Keratinocyte (primary cell): ENCODE measurements at regions not wholly inside any gene's neighbourhood (a gene's known extent, or its start where the extent isn't known, plus 50 kb on each side); places are given as distances from the start of the nearest gene placed in this dataset.

Experiments
- DNase-seq: peaks from one replicate; pipeline ENCODE4 v3.0.0-alpha.2; 2011; ENCODE audit warnings: low read depth, missing footprints, low spot score
- FAIRE-seq: peaks from 2 replicates; lab custom pipeline; 2011; peaks lifted over from hg19 to GRCh38; lab: Jason Lieb, UNC
- H2AFZ ChIP-seq: 2 replicates; pipeline ENCODE4 v1.6.0; 2012; ENCODE audit warnings: low read length, control low read depth, inconsistent platforms; ENCODE audit not compliant: control insufficient read depth
- H3K27ac ChIP-seq: 2 replicates; pipeline ENCODE4 v1.5.1; 2011; ENCODE audit warnings: low read length; ENCODE audit not compliant: control insufficient read depth, insufficient read depth
- H3K27me3 ChIP-seq: 3 replicates; pipeline ENCODE4 v1.6.0; 2011; ENCODE audit warnings: low read length; ENCODE audit not compliant: control insufficient read depth, insufficient read depth; ENCODE audit errors: extremely low read depth
- H3K36me3 ChIP-seq, 2 experiments: 2 replicates in 1 of 2; 3 replicates in 1 of 2; pipeline ENCODE4 v1.5.1; 2011; ENCODE audit warnings: low read length in 2 of 2, mild to moderate bottlenecking in 1 of 2; ENCODE audit not compliant: control insufficient read depth in 2 of 2, insufficient read depth in 2 of 2; ENCODE audit errors: extremely low read depth in 1 of 2
- H3K4me1 ChIP-seq: 3 replicates; pipeline ENCODE4 v1.5.1; 2011; ENCODE audit warnings: low read length; ENCODE audit not compliant: control insufficient read depth, insufficient read depth; ENCODE audit errors: extremely low read depth
- H3K4me2 ChIP-seq: 3 replicates; pipeline ENCODE4 v1.6.0; 2011; ENCODE audit warnings: low read depth, low read length; ENCODE audit not compliant: control insufficient read depth, insufficient read depth; ENCODE audit errors: extremely low read depth
- H3K4me3 ChIP-seq, 3 experiments: fragments of 200-600 bp in 1 of 3; sonication (generic) in 1 of 3; 2 replicates in 2 of 3; 3 replicates in 1 of 3; pipeline ENCODE4 v1.5.1; 2011 to 2016; ENCODE audit warnings: low read length in 3 of 3, mild to moderate bottlenecking in 3 of 3, control low read depth in 2 of 3, inconsistent platforms in 1 of 3, low read depth in 1 of 3, mixed read lengths in 1 of 3, mixed run types in 1 of 3, moderate library complexity in 1 of 3; ENCODE audit not compliant: control insufficient read depth in 2 of 3, insufficient read depth in 2 of 3; ENCODE audit errors: extremely low read depth in 1 of 3
- H3K79me2 ChIP-seq: 2 replicates; pipeline ENCODE4 v1.6.0; 2012; ENCODE audit warnings: low read length; ENCODE audit not compliant: control insufficient read depth, insufficient read depth
- H3K9ac ChIP-seq: 3 replicates; pipeline ENCODE4 v1.6.0; 2011; ENCODE audit warnings: low read length; ENCODE audit not compliant: control insufficient read depth, insufficient read depth; ENCODE audit errors: extremely low read depth
- H3K9me1 ChIP-seq: 3 replicates; pipeline ENCODE4 v1.6.0; 2011; ENCODE audit warnings: low read length; ENCODE audit not compliant: control insufficient read depth, insufficient read depth; ENCODE audit errors: extremely low read depth
- H3K9me3 ChIP-seq: 2 replicates; pipeline ENCODE4 v1.5.1; 2012; ENCODE audit warnings: low read depth, low read length; ENCODE audit not compliant: control insufficient read depth
- H4K20me1 ChIP-seq: 3 replicates; pipeline ENCODE4 v1.6.0; 2011; ENCODE audit warnings: low read length; ENCODE audit not compliant: control insufficient read depth, insufficient read depth; ENCODE audit errors: extremely low read depth
- EZH2 ChIP-seq: IDR thresholded peaks from one replicate; pipeline ENCODE4 v1.6.1; 2012; ENCODE audit warnings: inconsistent platforms, mild to moderate bottlenecking, low read length, moderate library complexity
- dilution Hi-C: fragments of 300-500 bp; cut with MboI; formaldehyde crosslinking; loops from one replicate; pipeline ENCODE4 v1.7.0; 2020; ENCODE audit warnings: low sequenced_read_pairs; ENCODE audit not compliant: extremely low pct_ligation_motif_present
- TF ChIP-seq, protein P1 (sequence below), 3 experiments: IDR thresholded peaks in 1 of 3; conservative IDR thresholded peaks in 1 of 3; optimal IDR thresholded peaks in 1 of 3; 2 replicates in 2 of 3; 3 replicates in 1 of 3; pipeline versions ENCODE3 to v1.5.1; 2011; ENCODE audit warnings: low read length in 3 of 3, mild to moderate bottlenecking in 3 of 3, moderate library complexity in 2 of 3, control low read depth in 1 of 3, inconsistent platforms in 1 of 3; ENCODE audit not compliant: insufficient read depth in 2 of 3; ENCODE audit errors: extremely low read depth in 1 of 3

DNA sequence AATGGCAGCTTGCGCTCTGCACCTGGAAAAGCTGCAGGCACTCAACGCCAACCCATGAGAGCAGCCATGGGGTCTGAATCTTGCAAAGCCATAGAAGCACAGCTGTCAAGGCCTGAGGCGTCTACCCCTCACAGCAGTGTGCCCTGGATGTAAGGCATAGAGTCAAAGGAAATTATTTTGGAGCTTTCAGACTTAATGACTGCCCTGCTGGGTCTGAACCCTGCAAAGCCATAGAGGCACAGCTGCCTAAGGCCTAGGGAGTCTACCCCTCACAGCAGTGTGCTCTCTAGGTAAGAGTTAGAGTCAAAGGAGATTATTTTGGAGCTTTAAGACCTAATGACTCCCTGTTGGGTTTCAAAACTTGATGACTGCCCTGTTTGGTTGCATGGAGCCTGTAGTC is 706.9 kb upstream of the VSTM2A start:
- FAIRE-seq, result no peak
- H3K4me2 ChIP-seq, result no peak overlapping the region
- TF ChIP-seq, protein P1, sequence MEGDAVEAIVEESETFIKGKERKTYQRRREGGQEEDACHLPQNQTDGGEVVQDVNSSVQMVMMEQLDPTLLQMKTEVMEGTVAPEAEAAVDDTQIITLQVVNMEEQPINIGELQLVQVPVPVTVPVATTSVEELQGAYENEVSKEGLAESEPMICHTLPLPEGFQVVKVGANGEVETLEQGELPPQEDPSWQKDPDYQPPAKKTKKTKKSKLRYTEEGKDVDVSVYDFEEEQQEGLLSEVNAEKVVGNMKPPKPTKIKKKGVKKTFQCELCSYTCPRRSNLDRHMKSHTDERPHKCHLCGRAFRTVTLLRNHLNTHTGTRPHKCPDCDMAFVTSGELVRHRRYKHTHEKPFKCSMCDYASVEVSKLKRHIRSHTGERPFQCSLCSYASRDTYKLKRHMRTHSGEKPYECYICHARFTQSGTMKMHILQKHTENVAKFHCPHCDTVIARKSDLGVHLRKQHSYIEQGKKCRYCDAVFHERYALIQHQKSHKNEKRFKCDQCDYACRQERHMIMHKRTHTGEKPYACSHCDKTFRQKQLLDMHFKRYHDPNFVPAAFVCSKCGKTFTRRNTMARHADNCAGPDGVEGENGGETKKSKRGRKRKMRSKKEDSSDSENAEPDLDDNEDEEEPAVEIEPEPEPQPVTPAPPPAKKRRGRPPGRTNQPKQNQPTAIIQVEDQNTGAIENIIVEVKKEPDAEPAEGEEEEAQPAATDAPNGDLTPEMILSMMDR (optimal IDR thresholded peaks at IDR 0.05 in 1 of 3, IDR thresholded peaks at IDR 0.05 in 1 of 3, conservative IDR thresholded peaks at IDR 0.05 in 1 of 3; ENCODE audit: extremely low read depth in 1 of 3, insufficient read depth in 2 of 3, low read length in 3 of 3), result no peak
- no peak for TF ChIP-seq EZH2

DNA sequence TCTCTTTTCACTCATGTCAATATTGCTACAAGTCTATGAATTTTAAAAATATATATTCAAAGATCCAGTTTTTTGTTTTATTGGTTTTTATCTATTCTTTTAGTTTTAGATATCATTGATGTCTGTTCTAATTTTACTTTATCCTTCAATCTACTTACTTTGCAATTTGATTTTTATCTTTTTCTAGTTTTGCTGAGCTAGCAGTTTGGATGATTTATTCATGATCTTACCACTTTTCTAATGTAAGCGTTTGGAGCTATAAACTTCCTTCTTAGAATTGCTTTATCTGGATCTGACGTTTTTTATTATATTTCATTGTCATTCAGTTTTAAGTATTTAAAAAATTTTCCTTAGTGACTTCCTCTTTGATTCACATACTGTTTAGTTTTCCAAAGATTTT is 664.5 kb upstream of the VSTM2A start:
- no peak for DNase-seq
- FAIRE-seq, result no peak
- dilution Hi-C loops, result no loop called here
- H3K4me3 ChIP-seq, result no peak overlapping the region
- H3K27ac ChIP-seq, result no peak overlapping the region
- TF ChIP-seq, protein P1 (optimal IDR thresholded peaks at IDR 0.05 in 1 of 3, IDR thresholded peaks at IDR 0.05 in 1 of 3, conservative IDR thresholded peaks at IDR 0.05 in 1 of 3; ENCODE audit: extremely low read depth in 1 of 3, insufficient read depth in 2 of 3, low read length in 3 of 3), result no peak
- no peak for TF ChIP-seq EZH2
- no peaks in the 10 kb centered on the region for H3K9me3 ChIP-seq
- H3K4me1 ChIP-seq, result no peaks in the 10 kb centered on the region
- no peak overlapping the region for H3K4me2 ChIP-seq
- H3K27me3 ChIP-seq, result no peaks in the 10 kb centered on the region
- no peaks in the 10 kb centered on the region for H3K9me1 ChIP-seq
- H3K9ac ChIP-seq, result no peak overlapping the region
- no peaks in the 10 kb centered on the region for H3K79me2 ChIP-seq
- H4K20me1 ChIP-seq, result no peaks in the 10 kb centered on the region
- no peaks in the 10 kb centered on the region for H3K36me3 ChIP-seq
- H2AFZ ChIP-seq, result no peak overlapping the region

More for the DNA sequence above, 706.9 kb upstream of the VSTM2A start:
- Histone ChIP-seq H3K36me3 (no peaks in the 10 kb centered on the region), H3K4me3 (no peak overlapping the region), H3K9me3 (no peaks in the 10 kb centered on the region), H3K79me2 (no peaks in the 10 kb centered on the region), H3K4me1 (no peaks in the 10 kb centered on the region), H2AFZ (no peak overlapping the region), H3K9ac (no peak overlapping the region), H4K20me1 (no peaks in the 10 kb centered on the region), H3K9me1 (no peaks in the 10 kb centered on the region), H3K27ac (no peak overlapping the region), H3K27me3 (no peaks in the 10 kb centered on the region)
- DNase-seq, result no peak
- dilution Hi-C loops, result no loop called here
